Mesendoderm (in vitro differentiated cells): ENCODE measurements at regions not wholly inside any gene's neighbourhood (a gene's known extent, or its start where the extent isn't known, plus 50 kb on each side); places are given as distances from the start of the nearest gene placed in this dataset. TPM values are rescaled to one million over a fixed set of nuclear protein-coding genes. Genes with fewer than 3 reads are reported as not detected.

Experiments
- DNase-seq: peaks from one replicate; pipeline ENCODE4 v3.0.0; 2013
- H2AK5ac ChIP-seq: 2 replicates; pipeline ENCODE4 v1.6.1; 2013; ENCODE audit warnings: low read length, inconsistent platforms
- H2BK120ac ChIP-seq: 2 replicates; pipeline ENCODE4 v1.6.1; 2013; ENCODE audit warnings: low read depth, mild to moderate bottlenecking, low read length, moderate library complexity, mixed read lengths
- H2BK15ac ChIP-seq: replicated peaks from 2 replicates; pipeline ENCODE4 v1.6.1; 2013; ENCODE audit warnings: low read depth, mild to moderate bottlenecking, moderate library complexity
- H2BK5ac ChIP-seq: 2 replicates; pipeline ENCODE4 v1.6.1; 2013; ENCODE audit warnings: low read length, inconsistent platforms
- H3K18ac ChIP-seq: 2 replicates; pipeline ENCODE4 v1.6.1; 2013; ENCODE audit warnings: mild to moderate bottlenecking, low read length, mixed read lengths
- H3K23ac ChIP-seq: one replicate; pipeline ENCODE4 v1.6.1; 2013; ENCODE audit warnings: low read length
- H3K27ac ChIP-seq: 2 replicates; pipeline ENCODE4 v1.5.1; 2013; ENCODE audit warnings: low read depth, mild to moderate bottlenecking, inconsistent platforms, low read length, moderate library complexity
- H3K27me3 ChIP-seq: 2 replicates; pipeline ENCODE4 v1.6.1; 2013; ENCODE audit warnings: low read length, control low read depth, mild to moderate bottlenecking, inconsistent platforms; ENCODE audit not compliant: insufficient read depth, poor library complexity
- H3K36me3 ChIP-seq: 2 replicates; pipeline ENCODE4 v1.6.1; 2013; ENCODE audit warnings: low read length, inconsistent platforms; ENCODE audit not compliant: control insufficient read depth, insufficient read depth
- H3K4ac ChIP-seq: one replicate; pipeline ENCODE4 v1.6.1; 2013; ENCODE audit warnings: low read depth, mild to moderate bottlenecking, low read length, moderate library complexity
- H3K4me1 ChIP-seq: 2 replicates; pipeline ENCODE4 v1.6.1; 2013; ENCODE audit warnings: low read depth, low read length, inconsistent platforms; ENCODE audit not compliant: control insufficient read depth
- H3K4me2 ChIP-seq: 2 replicates; pipeline ENCODE4 v1.6.1; 2013; ENCODE audit warnings: low read length
- H3K4me3 ChIP-seq: 2 replicates; pipeline ENCODE4 v1.5.1; 2013; ENCODE audit warnings: mild to moderate bottlenecking, low read length
- H3K56ac ChIP-seq: one replicate; pipeline ENCODE4 v1.6.1; 2013; ENCODE audit warnings: low read length
- H3K79me1 ChIP-seq: 2 replicates; pipeline ENCODE4 v1.6.1; 2013; ENCODE audit warnings: low read length, inconsistent platforms
- H3K79me2 ChIP-seq: 2 replicates; pipeline ENCODE4 v1.6.1; 2013; ENCODE audit warnings: mild to moderate bottlenecking, low read length; ENCODE audit not compliant: control insufficient read depth, insufficient read depth
- H3K9ac ChIP-seq: 2 replicates; pipeline ENCODE4 v1.6.1; 2013; ENCODE audit warnings: low read length, inconsistent platforms
- H4K5ac ChIP-seq: one replicate; pipeline ENCODE4 v1.6.1; 2013; ENCODE audit warnings: low read length
- H4K8ac ChIP-seq: one replicate; pipeline ENCODE4 v1.6.1; 2013; ENCODE audit warnings: low read depth, mild to moderate bottlenecking, control low read depth, low read length, moderate library complexity
- WGBS: extraction: QIAGEN DNeasy Blood & Tissue Kit; methylation state at CpG from one replicate; pipeline ENCODE4 v1.1.7; 2013; ENCODE audit warnings: low lambda C conversion rate, missing lambda C conversion rate; ENCODE audit not compliant: insufficient coverage; ENCODE audit errors: extremely low coverage; 5-methylcytosine and 5-hydroxymethylcytosine counted together
- small RNA-seq: library from polyadenylated mRNA; stranded (forward); fragments of <200 nt; extraction: miRNeasy Mini kit (QIAGEN cat#:217004); gene quantifications from one replicate; pipeline ENCODE3, GENCODE V24; 2013; ENCODE audit not compliant: insufficient read depth

DNA sequence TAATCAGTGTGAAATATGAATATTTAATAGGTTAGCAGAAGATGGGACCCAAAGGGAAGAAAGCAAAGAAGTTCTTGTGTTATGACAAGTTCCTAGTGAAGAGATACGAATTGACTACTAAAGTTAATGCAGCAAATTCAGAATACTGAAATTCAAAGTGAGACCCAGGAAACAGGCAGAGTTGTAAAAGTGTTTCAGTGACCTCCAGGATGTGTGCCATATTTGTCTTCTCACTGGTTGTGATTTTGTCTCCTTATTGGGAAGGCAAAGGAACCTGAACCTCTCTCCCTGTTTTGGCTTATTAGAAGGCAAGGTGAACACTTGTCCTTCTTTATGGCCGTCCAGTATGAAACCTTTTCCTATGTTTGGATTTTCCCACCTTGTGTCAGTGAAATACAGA lies 51.8 kb upstream of the DTNBP1 start:
- DNase-seq: no peak
- H3K56ac ChIP-seq: no peak overlapping the region

GRCh38 chr6:15713325-15713724 lies 50.5 kb upstream of the DTNBP1 start:
- Histone ChIP-seq H4K5ac (no peak overlapping the region), H3K4me1 (no peaks in the 10 kb centered on the region), H3K27ac (no peak overlapping the region), H3K79me1 (no peaks in the 10 kb centered on the region), H3K56ac (no peak overlapping the region), H3K9ac (no peak overlapping the region), H2BK120ac (no peak overlapping the region), H2AK5ac (no peak overlapping the region), H3K23ac (no peak overlapping the region), H3K27me3 (no peaks in the 10 kb centered on the region), H3K36me3 (no peaks in the 10 kb centered on the region), H3K79me2 (no peaks in the 10 kb centered on the region), H3K4ac (no peak overlapping the region), H4K8ac (no peak overlapping the region), H2BK5ac (no peak overlapping the region), H3K18ac (no peak overlapping the region), H2BK15ac (no peak overlapping the region), H3K4me3 (no peak overlapping the region), H3K4me2 (no peak overlapping the region)
- DNase-seq: peak; percentile 39
- no CpG with 5 or more reads among the region's 3 CpGs for WGBS

More for the DNA sequence above, 51.8 kb upstream of the DTNBP1 start:
- Histone ChIP-seq H4K5ac (no peak overlapping the region), H2BK5ac (no peak overlapping the region), H4K8ac (no peak overlapping the region), H3K36me3 (no peaks in the 10 kb centered on the region), H3K79me1 (no peaks in the 10 kb centered on the region), H3K27me3 (no peaks in the 10 kb centered on the region), H3K9ac (no peak overlapping the region), H3K4me2 (no peak overlapping the region), H3K79me2 (no peaks in the 10 kb centered on the region), H3K18ac (no peak overlapping the region), H3K4ac (no peak overlapping the region), H3K4me1 (no peaks in the 10 kb centered on the region), H3K4me3 (no peak overlapping the region), H3K27ac (no peak overlapping the region), H2BK15ac (no peak overlapping the region), H2BK120ac (no peak overlapping the region), H3K23ac (no peak overlapping the region), H2AK5ac (no peak overlapping the region)
- WGBS: no CpG with 5 or more reads among the region's 2 CpGs

DNA sequence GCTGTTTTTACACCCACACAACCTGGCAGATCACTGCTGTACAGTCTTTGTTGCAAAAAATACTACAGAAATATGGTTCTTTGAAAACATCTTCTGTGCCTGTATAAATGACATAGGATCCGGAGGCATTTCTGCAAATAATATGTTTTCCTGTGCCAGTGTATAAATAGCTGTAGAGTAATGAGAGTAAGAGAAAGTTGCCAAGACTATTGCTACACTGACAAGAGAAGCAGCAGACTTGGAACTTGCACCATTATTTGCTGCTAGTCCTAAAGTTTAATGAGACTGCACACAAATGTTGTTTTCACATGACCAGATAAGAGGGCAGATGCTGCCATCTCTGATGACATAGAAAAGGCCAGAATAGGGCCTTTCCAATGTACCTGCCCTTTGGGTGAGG lies 50.0 kb upstream of the DTNBP1 start:
- H3K9ac ChIP-seq: no peak overlapping the region

More for the DNA sequence above, 50.0 kb upstream of the DTNBP1 start:
- Histone ChIP-seq H3K4me2 (no peak overlapping the region), H3K79me2 (no peaks in the 10 kb centered on the region), H3K27me3 (no peaks in the 10 kb centered on the region), H3K4me1 (no peaks in the 10 kb centered on the region), H3K36me3 (no peaks in the 10 kb centered on the region), H2BK5ac (no peak overlapping the region), H3K4ac (no peak overlapping the region), H3K4me3 (no peak overlapping the region), H2BK15ac (no peak overlapping the region), H3K56ac (no peak overlapping the region), H3K23ac (no peak overlapping the region), H3K79me1 (no peaks in the 10 kb centered on the region), H3K18ac (no peak overlapping the region), H2AK5ac (no peak overlapping the region), H4K5ac (no peak overlapping the region), H4K8ac (no peak overlapping the region), H3K27ac (no peak overlapping the region), H2BK120ac (no peak overlapping the region)
- DNase-seq: no peak
- WGBS: no CpG with 5 or more reads among the region's 1 CpG

Small RNA genes lying in the stretch of these regions (small RNA-seq; reads per million reads assigned to genes)
- not detected for gene AL365265.1
